ENCODE measurements at regions not wholly inside any gene's neighbourhood (a gene's known extent, or its start where the extent isn't known, plus 50 kb on each side); places are given as distances from the start of the nearest gene placed in this dataset.

DNA sequence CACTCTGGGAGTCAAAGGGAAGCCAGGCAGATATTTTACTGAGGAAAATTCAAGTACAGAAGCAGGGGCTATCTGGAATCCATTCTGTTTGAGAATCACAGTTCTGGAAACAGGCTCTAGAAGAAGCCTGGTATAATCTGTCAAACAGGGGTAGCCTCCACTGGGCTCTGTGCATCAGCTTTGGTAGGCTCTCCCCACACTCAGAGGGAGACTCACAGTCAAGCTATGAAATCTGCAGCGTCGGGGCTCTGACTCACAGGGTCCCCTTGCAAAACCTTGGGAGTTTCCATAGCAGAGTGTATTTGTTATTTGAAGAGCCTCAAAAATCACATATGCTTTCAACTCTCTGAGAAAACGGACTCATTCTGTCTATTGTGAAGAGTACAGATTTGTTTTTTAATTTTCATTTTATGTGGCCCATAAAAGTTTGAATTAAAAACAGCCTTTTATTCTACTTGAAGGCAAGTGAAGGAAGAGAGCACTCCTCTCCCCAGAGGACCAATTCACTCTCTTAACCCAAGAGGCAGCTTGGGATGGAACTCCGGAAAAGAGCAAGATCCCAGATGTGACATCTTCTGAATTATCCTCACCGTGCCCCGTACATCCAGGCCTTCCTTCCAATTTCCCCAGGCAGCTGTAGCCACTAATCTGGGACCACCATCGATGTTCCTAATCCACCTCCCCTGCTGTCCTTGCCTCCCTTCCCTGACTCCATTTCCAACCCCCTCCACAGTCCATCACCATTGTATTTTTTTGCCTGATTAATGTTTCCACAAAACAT, 590.9 kb upstream of the MGMT start:
- no peak for DNase-seq (ENCODE audit: low read depth)

DNA sequence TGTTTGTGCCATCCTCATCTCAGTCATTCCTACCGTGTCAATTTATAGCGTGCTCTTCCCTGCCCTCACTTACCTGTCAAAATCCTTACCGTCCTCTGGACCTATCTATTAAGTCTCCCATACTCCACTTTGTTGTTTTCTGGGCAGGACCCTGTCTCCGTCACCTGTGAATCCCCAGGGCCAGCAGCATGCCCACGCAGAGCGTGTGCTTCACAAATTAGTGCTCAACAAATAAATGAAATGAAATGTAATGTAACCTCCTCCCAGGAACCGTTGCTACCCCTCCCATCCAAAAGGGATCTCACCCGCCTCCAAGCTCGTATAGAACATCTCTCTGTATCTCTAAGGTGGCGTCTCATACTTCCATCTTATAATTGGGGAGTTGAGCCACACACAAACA, 589.9 kb upstream of the MGMT start:
- DNase-seq (ENCODE audit: low read depth): no peak

DNA sequence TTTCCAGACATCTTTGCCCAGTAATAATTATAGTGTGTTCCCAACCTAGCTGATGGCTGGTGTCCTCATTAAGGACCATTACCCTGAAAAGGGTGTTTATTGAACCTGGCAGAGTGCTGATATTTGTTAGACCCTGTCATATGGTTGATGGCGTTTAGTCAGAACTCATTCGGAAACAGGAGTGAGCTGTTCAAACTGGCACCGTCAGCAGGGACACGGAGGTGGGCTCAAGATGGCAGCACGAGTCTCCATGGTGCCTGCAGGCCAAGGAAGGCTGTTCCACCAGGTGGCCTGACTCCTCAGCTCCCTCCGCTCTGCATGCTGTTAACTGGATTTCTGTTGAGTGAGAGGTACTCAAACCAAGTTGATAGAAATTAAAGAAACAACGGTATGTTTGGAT, 589.1 kb upstream of the MGMT start:
- DNase-seq (ENCODE audit: low read depth): no peak

DNA sequence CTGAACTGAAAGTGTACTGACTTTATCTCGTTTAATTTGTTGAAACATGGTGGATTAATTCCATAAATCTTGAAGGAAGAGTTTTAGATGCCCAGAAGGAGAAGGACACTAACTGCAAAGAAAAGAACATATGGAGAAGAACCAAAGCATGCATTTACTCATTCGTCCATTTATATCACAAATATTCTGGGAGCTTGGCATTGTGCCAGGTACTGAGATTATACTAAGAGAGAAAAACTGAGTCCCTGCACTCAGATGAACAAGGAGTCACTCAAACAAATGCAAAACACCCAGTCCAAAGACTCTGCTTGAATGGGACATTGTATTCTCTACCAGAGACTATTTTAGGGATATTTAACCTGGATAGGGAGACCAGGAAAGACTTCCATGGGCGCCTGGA, 588.0 kb upstream of the MGMT start:
- DNase-seq (ENCODE audit: low read depth): no peak

DNA sequence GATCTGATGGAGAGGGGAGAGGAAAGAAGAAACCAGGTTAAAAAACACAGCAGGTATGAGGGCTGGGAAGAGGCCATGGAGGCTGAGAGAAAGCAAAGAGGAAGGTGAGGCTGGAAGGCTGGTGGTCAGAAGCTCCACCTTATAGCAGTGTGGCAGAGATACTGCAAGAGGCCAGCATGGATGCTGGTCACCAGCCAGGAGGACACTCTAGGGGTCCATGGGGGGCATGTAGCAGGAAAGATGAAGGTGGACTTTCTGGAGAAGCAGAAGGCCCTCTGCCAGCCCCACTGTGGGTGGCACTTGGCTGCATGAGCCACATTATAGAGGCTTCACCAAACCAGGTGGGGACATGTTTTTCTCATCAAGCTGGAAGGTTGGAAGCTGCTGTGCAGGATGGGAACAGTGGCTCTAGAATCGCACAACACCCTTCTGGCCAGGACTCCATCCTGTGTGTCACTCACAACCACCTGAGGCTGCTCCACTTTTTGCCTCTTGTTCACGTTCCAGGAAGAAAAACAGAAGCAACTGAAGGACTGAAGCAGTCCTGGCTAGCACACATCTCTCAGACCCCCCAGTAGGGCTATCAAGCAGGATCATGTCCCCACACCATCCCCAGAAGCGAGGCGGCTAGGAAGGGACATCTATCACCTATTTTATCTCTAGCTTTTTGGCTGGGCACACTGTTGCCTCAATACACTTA, 587.5 kb upstream of the MGMT start:
- DNase-seq (ENCODE audit: low read depth): no peak

DNA sequence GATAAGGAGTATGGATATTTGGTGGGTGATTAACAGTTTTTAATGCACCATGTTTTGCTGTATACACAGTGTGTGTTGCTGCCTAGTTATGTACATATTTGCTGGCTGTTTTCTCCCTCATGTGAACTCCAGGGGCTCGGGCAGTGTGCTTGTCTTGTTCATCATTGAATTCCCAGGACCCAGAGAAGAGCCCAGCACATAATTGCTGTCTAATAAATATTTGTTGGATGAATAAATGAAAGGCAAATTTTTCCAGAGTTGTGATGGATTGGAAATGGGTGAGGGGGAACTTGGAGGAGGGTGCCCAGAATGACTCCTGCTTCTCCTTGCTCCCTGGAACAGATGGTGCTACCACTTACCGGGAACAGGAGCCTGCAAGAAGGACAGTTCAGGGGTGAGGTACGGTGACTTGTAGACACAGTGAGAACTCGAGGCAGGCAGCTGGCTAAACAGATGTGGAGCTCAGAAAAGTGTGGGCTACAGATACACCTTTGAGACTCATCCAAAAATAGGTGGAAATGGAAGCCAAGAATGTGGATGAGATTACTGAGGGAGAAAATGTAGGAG, 586.8 kb upstream of the MGMT start:
- DNase-seq (ENCODE audit: low read depth): no peak

DNA sequence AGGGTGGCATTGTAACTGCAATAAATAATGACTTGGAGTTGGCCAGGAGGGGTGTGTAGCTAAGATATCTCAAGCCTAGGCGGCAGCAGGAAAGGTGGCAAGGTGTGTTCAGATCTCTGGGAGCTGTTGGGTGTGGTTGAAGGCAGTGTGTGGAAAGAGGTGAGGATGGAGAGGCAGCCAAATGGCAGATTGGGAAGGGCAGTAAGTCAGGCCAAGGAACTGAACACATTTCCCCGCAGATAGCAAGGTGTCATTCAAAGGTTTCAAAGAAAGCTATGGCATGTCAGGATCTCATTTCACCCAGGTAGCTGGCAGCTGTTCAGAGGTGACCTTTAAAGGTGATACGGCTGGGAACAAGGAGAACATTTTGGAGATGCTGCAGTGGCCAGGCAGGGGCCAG, 586.0 kb upstream of the MGMT start:
- DNase-seq (ENCODE audit: low read depth): no peak

DNA sequence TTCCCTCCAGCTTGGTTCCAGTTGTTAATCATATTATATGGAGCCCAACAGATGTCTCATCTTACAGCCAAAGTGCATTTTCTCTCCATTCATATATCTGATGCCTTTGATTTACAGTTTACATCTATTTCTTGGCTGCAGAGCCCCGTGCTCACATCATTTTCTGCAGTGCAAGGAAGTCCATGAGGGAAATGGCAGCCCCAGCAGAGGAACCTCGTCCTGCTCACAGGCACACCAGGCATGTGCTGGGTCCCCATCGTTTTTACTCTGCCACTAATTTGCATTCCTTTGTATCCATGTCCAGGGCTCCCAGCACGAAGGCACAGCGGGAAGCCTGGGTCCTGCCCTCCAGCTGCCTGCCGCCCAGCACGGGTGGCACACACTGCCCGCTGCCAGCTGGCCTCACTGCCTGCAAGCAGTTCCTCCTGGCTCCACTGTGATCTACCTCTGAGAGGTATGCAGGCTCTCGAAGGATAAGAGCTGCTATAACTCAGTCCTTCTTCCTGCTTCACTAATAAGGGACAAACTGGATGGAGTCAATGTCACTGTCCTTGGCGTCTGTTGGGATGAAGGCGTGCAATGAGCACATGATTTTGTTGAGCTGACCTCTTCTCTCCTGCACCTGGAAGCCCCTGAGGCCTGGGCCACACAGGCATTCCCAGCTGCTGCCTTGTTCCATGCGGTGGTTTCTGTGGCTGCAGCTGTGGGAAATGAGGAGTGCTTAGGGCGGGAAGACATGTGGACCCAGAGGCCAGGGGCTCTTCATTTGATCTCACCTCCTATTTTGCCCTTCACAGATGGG, 583.6 kb upstream of the MGMT start:
- DNase-seq (ENCODE audit: low read depth): no peak

DNA sequence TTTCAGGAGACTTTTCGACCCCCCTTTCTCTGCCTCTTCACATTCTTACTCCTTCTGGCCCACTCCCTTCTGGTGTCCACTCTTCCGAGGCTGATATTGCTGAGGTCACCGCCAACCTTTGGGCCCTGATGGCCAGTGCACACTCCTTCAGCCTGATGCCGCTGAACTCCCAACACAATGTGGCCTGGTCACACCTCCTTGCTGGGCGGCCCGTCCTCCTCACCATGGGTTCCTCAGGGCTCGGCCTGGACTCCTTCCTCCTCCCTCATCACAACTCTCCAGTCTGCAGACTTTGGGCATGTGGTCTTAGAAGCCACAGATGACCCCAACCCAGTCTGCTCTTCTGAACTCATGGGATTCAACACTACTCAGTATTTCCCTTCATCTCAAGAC, 583.0 kb upstream of the MGMT start:
- DNase-seq (ENCODE audit: low read depth): no peak

DNA sequence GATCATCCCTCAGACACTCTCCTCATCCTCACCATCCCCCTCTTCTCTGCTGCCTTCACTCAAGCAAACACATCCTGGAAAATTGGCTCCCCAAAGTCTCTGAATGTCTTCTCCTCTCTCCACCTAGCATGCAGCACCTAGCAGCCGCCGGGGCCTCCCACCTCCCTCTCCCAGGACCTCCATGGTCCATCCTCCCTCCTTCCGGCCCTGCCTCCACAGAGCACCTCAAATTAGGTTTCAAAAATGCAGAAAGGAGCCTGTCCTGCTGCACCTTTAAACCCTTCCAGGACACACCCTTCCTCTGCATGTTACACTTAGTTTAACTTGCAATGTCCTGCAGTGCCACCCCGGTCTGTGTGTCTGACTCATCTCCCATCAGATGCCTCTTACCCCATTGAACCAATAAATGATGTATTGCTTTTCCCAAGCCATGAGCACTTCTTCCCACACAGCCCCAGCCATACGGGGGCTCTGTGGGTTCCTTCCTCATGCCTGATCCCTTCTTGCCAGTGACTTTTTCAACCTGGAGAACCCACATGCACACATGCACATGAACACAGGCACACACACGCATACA, 582.5 kb upstream of the MGMT start:
- DNase-seq (ENCODE audit: low read depth): no peak

DNA sequence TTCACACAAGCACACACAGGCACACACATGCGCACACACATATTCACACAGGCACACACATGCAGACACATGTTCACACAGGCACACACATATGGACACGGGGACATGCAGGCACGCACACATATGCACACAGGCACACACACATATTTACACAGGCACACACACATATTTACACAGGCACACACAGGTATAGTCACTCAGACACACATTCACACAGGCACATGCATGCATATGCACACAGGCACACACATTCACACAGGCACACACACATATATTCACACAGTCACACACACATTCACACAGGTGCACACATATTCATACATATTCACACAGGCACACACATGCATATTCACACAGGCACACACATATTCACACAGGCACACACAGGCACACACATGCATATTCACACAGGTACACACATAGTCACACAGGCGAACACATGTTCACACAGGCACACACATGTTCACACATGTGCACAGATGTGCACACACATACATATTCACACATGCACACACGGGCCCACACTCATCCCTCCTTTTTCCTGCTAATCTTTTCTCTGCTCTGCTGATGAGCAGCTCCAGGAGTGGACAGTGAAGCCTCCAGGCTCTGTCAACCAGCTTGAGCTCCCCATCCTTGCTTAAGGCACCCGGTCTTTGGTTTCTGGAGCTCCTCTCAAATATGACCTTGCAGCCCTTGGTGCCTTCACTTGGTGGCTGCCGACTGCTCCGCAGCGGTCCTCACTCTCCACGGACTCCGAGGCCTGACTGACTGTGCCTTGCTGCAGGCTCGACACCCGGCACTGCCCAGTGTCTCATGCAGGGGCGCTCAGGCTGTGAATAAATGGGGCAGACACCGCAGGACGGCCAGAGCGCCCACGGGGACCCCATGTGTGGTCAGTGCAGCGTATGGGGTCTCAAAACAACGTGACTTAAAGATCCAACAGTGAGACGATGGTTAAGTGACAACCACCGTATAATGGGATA, 581.2 kb upstream of the MGMT start:
- DNase-seq (ENCODE audit: low read depth): no peak

DNA sequence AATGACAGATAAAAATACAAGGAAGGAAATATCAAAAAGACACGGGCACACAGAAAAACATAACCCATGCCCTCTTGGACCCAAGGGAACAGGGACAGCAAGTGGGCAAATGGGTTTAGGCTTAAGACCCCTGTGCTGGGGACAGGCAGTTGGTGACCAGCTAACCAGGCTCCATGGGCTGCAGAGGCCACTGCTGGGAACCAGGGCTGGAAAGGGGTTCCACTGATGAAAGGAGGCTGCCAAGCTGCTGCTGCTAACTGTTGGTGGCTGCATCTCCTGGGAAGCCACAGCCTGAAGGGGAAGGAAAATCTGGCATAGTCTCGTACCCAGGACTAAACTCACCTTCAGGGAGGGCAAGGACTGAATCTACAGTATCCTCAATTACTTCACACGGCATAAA, 579.2 kb upstream of the MGMT start:
- no peak for DNase-seq (ENCODE audit: low read depth)

DNA sequence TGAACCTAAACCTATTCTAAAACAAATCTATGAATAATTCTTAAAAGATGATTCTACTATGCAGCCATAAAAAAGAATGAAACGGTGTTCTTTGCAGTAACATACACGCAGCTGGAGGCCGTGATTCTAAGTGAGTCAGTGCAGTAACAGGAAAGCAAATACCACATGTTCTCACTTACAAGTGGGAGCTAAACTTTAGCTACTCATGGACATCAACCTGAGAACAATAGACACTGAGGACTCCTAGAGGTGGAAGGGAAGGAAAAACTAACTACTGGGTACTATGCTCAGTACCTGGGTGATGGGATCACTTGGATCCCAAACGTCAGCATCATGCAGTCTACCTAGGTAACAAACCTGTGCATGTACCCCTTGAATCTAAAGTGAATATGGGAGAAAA, 575.0 kb upstream of the MGMT start:
- DNase-seq (ENCODE audit: low read depth): no peak

DNA sequence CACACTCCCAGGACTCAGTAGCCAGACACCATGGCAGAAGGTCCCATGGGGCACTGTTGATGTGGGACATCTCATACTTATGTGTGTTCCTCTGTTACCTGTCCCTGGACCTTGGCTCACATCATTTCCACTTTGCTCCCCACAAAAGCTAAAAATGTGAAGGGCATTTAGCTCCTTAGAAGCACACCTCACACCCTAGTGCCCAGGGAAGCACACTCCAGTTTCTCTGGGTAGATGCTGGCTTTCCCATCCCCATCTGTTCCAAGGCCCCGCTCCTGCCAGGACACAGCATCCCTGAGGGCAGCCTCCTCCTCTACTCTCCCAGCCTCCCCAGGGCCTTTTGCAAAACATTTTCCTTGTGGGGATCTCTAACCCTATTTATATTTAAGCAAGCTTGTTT, 572.4 kb upstream of the MGMT start:
- DNase-seq (ENCODE audit: low read depth): no peak

DNA sequence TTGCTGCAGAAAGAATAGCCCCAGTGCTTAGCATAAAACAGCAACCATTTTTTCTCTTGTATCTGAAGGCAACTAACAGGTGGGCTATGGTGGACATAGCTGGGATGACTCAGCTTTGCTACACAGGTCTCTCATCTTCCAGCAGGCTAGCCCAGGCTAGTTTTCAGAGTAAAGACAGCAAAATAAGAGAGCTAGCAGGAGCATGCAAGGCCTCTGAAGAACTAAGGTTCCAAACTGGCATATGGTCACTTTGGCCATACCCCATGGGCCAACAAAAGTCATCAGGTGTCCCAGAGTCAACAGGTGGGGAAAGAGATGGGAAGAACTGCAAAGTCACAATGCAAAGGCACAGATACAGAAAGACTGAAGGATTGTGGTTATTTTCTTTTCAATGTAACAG, 571.6 kb upstream of the MGMT start:
- DNase-seq (ENCODE audit: low read depth): no peak

DNA sequence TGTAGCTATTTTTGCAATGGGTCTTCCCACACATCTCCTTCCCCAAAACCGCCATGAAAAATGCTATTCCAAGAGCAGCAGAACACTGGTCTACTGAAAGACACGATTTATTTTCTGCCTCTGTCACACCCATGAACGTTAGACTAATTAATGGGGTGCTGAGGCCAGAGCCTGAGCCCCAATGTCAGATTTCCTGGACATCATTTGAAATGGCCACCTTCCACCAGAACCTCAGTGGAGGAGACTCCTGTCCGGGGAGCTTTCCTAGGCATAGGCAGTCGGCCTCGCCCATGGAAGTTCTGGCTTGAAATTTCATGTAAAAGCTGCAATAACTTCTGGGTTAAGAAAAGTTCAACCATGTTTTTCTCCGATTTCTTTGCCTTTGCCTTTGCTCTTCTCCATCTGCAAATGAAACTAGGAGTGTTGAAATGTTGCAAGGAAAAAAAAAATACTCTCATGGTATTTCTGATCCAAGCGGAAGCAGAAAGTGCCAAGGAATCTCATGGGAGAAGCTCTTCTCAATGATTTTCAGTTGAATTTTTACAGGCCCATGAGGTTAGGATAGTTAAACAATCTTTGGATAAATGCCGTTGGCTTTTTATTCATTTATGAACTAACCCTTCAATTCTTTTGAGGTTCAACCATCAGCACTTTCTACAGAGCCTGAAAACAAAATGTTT, 570.8 kb upstream of the MGMT start:
- no peak for DNase-seq (ENCODE audit: low read depth)

DNA sequence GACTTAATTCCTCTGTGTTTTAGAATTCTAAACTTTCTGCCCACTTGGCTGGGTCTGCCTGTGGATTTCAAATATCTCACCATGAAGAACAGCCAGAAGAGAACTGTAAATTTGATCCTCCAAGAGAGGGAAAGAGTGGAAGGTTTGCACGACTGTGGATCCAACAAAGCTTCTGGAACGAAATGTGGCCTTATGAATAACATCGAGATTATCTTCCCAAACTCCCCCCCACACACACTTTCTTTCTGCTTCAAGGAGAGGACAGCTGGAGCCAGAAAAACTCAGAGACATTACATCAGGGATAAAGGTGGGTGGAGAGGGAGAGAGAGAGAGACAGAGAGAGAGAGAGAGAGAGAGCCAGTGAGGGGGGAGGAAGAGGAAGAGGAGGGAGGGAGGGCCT, 570.1 kb upstream of the MGMT start:
- DNase-seq (ENCODE audit: low read depth): no peak

DNA sequence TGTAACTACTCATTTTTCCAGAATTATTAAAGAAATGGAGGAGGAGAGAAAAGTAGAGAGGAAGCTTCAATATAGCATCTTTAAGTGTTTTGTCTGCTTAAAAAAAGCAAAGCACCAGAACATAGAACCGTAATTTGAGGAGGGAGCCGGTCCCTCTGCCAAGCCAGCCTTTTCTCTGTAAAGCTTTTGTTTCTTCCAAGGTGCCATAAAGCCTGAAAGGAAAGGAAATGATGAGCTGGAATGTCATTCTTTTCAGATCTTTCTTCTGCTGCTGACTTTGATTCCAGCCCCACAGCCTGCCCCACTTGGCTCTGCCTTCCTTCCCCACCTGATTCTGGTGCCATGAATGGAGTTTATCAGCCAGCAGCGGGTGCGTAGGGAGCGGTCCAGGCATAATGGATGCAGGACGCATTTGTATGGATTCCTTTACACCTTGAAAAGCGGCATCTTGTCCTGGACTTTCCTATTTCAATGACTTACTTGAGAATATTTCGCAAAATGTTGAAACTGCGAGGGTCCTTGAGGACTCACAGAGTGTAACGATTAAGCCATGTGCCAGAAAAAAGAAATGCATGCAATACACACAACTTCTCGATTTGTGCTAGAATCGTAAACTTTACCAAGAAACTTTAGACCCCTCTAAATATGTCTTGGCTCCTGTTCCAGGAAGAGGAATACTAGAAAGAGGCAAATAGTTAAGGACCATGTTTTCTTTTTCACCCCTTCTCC, 569.5 kb upstream of the MGMT start:
- no peak for DNase-seq (ENCODE audit: low read depth)

DNA sequence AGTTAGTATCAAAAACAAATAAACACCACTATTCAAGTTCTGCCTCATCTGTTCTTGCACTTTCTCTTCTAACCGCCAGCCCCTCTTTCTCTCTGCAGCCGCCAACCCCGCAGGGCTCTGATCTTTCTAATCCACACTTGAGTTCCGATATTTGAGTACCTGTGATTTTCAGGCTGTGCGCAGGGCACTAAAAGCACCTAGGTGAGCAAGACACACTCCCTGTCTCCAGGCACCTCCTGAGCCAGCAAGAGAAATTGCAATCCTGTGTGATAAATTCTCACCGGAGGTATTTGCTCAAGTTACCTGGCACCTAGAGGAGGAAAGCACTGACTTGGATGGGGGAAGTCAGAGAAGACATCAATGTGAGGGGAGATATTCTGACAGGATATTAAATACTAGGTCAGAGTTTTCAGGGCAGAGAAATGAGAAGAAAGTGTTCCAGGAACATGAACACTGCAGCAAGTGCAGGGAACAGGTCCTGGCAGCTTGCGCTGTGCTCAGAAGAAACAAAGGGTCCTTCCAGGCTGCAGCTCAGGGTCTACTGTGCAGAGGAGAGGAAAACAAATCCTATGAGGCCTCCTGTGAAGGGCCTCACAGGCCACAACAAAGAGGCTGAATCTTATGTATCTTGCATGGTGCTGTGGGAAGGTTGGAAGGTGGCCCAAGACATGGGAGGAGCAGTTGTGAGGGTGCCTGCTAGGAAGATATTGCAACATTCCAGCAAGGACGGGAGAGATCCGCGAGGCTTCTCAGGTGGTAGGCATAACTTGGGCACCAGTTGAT, 568.7 kb upstream of the MGMT start:
- no peak for DNase-seq (ENCODE audit: low read depth)

Data from HS-5 (cell line).